ENCODE measurements at regions not wholly inside any gene's neighbourhood (a gene's known extent, or its start where the extent isn't known, plus 50 kb on each side); places are given as distances from the start of the nearest gene placed in this dataset.

- TF ChIP-seq POLR2A (IDR thresholded peaks at IDR 0.05) (no peak), CTCF (IDR thresholded peaks at IDR 0.05) (no peak), EP300 (IDR thresholded peaks at IDR 0.05) (no peak), POLR2AphosphoS5 (IDR thresholded peaks at IDR 0.05) (no peak)
- Histone ChIP-seq H3K27me3 (no peaks in the 10 kb centered on the region), H3K4me1 (no peaks in the 10 kb centered on the region), H3K9me3 (no peaks in the 10 kb centered on the region), H3K4me3 (no peak overlapping the region), H3K36me3 (no peaks in the 10 kb centered on the region), H3K27ac (no peak overlapping the region)
- WGBS, 2 donors: 78 to 83% methylated on average over 4 of the region's 4 CpGs
- DNase-seq (no peak), ATAC-seq (ENCODE audit: low FRiP score in 2 of 2) (no peak)
Measured at GRCh38 chr2:2448178-2448577, 117.1 kb upstream of the MYT1L start.

- DNase-seq: no peak
- no peak for ATAC-seq (ENCODE audit: low FRiP score in 2 of 2)
- Histone ChIP-seq H3K4me1 (no peaks in the 10 kb centered on the region), H3K36me3 (no peaks in the 10 kb centered on the region), H3K4me3 (no peak overlapping the region), H3K27me3 (no peaks in the 10 kb centered on the region), H3K27ac (no peak overlapping the region), H3K9me3 (no peaks in the 10 kb centered on the region)
- WGBS, 2 donors: 64 to 67% methylated on average over 5 of the region's 5 CpGs
- TF ChIP-seq POLR2A (IDR thresholded peaks at IDR 0.05) (no peak), CTCF (IDR thresholded peaks at IDR 0.05) (no peak), POLR2AphosphoS5 (IDR thresholded peaks at IDR 0.05) (no peak), EP300 (IDR thresholded peaks at IDR 0.05) (no peak)
Measured at GRCh38 chr2:2422621-2423020, 91.5 kb upstream of the MYT1L start.

- H3K4me3 ChIP-seq: no peak overlapping the region
- no peak overlapping the region for H3K27ac ChIP-seq
- no peaks in the 10 kb centered on the region for H3K4me1 ChIP-seq
- WGBS, 2 donors: 91 to 94% methylated on average over 2 of the region's 2 CpGs
- no peaks in the 10 kb centered on the region for H3K36me3 ChIP-seq
- no peaks in the 10 kb centered on the region for H3K9me3 ChIP-seq
- H3K27me3 ChIP-seq: no peaks in the 10 kb centered on the region
- DNase-seq: no peak
- TF ChIP-seq POLR2A (IDR thresholded peaks at IDR 0.05): no peak
- no peak for TF ChIP-seq EP300 (IDR thresholded peaks at IDR 0.05)
- no peak for TF ChIP-seq POLR2AphosphoS5 (IDR thresholded peaks at IDR 0.05)
- TF ChIP-seq CTCF (IDR thresholded peaks at IDR 0.05): no peak
- no peak for ATAC-seq (ENCODE audit: low FRiP score in 2 of 2)
Measured at GRCh38 chr2:2413525-2413924, 82.5 kb upstream of the MYT1L start.

- ATAC-seq (ENCODE audit: low FRiP score in 2 of 2): no peak
- Histone ChIP-seq H3K4me3 (no peak overlapping the region), H3K27ac (no peak overlapping the region), H3K36me3 (no peaks in the 10 kb centered on the region), H3K27me3 (no peaks in the 10 kb centered on the region), H3K4me1 (no peaks in the 10 kb centered on the region), H3K9me3 (peaks cover 0 to 3% (median 0%) of the 10 kb centered on the region in 4 donors)
- DNase-seq: no peak
- WGBS, 2 donors: 78% methylated on average over 10 of the region's 10 CpGs
- TF ChIP-seq POLR2A (IDR thresholded peaks at IDR 0.05): no peak
- no peak for TF ChIP-seq EP300 (IDR thresholded peaks at IDR 0.05)
- TF ChIP-seq POLR2AphosphoS5 (IDR thresholded peaks at IDR 0.05): no peak
- no peak for TF ChIP-seq CTCF (IDR thresholded peaks at IDR 0.05)
Measured at GRCh38 chr2:2410987-2411386, 79.9 kb upstream of the MYT1L start.

- Histone ChIP-seq H3K36me3 (no peaks in the 10 kb centered on the region), H3K27ac (no peak overlapping the region), H3K4me1 (no peaks in the 10 kb centered on the region), H3K9me3 (peaks cover 0 to 12% (median 0%) of the 10 kb centered on the region in 4 donors), H3K27me3 (no peaks in the 10 kb centered on the region), H3K4me3 (no peak overlapping the region)
- no peak for TF ChIP-seq POLR2AphosphoS5 (IDR thresholded peaks at IDR 0.05)
- TF ChIP-seq CTCF (IDR thresholded peaks at IDR 0.05): no peak
- no peak for TF ChIP-seq EP300 (IDR thresholded peaks at IDR 0.05)
- no peak for TF ChIP-seq POLR2A (IDR thresholded peaks at IDR 0.05)
- ATAC-seq (ENCODE audit: low FRiP score in 2 of 2) (no peak), DNase-seq (no peak)
- 77 to 88% methylated on average over 2 of the region's 2 CpGs for WGBS, 2 donors
Measured at GRCh38 chr2:2409481-2409880, 78.4 kb upstream of the MYT1L start.
